HK-2 (cell line): ENCODE measurements at regions not wholly inside any gene's neighbourhood (a gene's known extent, or its start where the extent isn't known, plus 50 kb on each side); places are given as distances from the start of the nearest gene placed in this dataset.

Experiments
- DNase-seq: peaks from one replicate; pipeline ENCODE4 v3.0.0-alpha.2; 2018; ENCODE audit not compliant: unreplicated experiment

DNA sequence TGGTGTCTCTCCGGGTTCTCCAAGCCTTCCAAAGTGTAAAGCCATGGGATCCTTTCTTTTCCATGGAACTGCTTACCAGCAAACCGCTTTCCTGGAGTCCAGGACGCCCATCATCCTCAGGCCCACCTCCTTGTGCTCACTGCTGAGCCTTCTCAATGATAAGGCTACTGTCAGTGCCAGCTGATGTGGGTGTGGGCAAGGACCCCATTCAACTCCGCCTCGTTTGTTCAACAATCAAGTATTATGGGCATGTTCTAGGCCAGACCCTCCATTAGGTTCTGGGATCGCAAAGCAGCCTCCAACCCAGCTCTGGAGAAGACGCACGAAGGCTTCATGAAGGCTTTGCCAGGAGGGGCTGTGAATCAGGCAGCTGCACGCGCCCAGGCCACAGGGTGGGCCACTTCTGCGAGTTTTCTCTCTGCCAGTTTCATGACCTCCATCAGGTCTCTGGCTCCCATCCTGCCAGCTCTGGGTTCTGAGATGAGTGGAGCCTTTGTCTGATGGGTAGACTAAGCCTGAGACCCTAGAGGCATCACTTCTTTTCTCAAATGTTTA lies 177.1 kb downstream of the MRPL14 start:
- no peak for DNase-seq

DNA sequence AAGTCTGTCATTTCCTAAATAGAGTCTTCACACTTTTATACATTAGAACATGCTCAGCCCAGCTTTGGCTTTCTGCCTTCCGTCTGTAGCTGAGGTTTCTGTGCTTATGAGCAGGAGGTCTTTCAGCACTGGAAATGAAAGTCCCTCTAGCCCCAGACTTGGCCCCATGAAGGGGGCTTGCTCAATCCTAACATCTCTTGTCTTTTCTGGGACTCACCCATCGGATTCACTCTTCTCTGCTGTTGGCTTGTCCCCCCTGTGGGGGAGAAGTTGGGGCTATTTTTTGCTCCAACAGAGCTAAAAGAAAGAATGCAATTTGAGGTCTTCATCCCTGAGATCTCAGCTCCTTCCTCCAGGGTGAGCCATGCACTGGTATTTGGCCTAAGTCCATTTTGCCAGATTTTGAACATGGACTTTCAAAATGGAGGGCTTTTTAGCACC lies 177.7 kb downstream of the MRPL14 start:
- no peak for DNase-seq

GRCh38 chr6:43948527-43949485 lies 178.4 kb downstream of the MRPL14 start:
- DNase-seq: no peak

DNA sequence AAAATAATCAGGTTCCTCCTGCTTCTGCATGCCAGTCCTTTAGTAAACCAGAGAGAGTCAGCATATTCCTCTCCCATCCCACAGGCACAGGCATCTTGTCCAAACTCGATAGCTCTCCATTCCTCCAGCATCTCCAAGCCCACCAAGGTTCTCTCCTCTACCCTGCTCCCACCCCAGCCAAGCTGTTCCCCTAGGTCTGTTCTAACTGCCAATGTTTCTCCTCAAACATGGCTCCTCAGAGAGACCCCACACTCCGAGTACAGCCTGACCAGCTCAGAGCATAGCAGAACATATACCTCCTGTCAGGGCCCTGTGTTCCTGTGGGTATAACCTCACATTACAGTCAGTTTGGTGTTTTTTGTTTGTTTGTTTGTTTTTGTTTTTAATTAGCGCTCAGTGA lies 177.8 kb downstream of the VEGFA start:
- no peak for DNase-seq

- DNase-seq: no peak
Observed at GRCh38 chr6:43946641-43947363, 176.8 kb downstream of the VEGFA start.

GRCh38 chr6:43945768-43946080 lies 175.7 kb downstream of the VEGFA start:
- no peak for DNase-seq

DNA sequence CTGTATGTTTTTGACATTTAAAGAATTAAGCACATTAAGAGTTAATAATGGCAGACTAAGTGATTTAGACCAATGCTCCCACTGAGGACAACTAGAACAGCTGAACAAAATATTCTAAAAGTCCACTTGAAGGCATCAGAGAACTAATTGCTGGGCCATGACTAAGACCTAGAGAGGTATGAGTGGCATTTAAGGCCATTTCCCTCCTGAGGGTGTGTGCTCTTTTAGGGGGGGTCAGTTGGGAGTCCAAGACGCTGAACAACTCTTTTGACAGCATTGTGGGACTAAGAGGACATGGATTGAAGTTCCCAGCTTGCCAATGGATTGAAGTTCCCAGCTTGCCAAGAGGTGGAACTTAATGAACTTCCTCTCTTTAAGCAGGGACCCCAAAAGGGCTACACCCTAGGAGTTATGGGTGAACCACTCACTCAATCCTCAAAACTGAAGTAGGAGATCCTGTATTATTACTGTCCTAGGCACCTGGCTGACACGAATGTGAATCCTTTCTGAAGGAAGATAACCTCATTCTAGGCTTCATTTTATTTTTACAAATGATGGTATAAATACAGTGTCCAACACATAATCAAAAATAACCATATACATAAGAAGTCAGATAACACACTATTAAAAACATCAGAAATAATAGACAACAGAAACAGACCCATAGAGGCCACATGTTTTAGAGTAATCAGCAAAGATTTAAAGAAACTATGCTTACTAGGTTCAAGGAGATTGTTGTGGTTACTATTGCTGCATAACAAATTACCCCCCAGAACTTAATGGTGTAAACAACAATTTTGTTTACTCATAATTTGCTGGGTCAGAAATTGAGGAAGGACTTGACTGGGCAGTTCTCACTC lies 175.1 kb downstream of the VEGFA start:
- no peak for DNase-seq

- DNase-seq: no peak
Observed at GRCh38 chr6:43943781-43944250, 173.8 kb downstream of the VEGFA start.

DNA sequence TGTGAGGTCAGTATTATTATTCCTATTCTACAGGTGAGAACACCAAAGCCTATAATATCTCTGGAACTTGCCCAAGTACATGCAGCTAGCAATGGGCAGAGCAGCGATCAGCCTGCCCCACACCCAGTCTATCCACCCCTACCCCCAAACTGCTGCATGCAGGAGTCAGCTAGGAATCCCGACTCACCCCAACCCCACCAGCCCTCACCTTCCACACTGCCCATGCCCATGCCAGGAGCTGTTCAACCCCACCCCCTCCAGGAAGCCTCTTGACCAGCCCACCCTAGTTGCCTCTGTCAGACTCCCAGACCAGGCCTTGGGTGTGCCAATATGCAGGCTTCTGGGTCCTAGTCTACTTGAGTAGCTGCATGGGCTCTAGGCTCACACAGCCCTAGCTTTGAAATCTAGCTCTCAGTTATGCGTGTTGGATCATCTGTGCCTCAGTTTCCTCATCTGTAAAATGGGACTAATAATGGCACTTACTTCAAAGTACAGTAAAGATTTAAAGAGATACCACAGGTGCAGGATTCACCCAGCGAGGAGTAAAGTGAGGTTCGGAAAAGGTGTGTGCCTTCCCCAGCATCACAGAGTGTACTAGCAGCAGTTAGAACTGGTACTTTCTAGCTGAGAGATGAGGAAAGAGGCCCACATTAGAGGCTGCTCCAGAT lies 173.2 kb downstream of the VEGFA start:
- DNase-seq: no peak

- no peak for DNase-seq
Observed at GRCh38 chr6:43942616-43943015, 172.6 kb downstream of the VEGFA start.

GRCh38 chr6:43942011-43942442 lies 172.0 kb downstream of the VEGFA start:
- no peak for DNase-seq

DNA sequence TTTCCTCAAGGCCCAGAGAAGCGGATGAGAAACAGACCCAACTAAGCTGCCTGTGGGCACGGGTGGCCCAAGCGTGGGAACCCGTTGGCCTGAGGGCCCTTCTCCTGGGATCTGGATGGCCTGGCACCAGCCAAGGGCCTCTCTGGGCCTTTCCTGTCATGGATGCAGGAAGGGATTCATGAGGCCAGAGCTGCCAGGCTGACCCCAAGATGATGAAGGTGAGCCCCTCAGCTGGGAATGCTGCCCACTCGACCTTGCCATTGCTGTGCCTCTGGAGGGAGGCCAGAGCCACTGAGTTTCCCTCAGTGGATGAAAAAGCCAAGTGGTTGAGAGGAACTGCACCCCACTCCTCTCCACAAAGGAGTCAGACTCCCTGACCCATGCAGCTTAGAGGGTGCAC lies 171.2 kb downstream of the VEGFA start:
- DNase-seq: no peak

DNA sequence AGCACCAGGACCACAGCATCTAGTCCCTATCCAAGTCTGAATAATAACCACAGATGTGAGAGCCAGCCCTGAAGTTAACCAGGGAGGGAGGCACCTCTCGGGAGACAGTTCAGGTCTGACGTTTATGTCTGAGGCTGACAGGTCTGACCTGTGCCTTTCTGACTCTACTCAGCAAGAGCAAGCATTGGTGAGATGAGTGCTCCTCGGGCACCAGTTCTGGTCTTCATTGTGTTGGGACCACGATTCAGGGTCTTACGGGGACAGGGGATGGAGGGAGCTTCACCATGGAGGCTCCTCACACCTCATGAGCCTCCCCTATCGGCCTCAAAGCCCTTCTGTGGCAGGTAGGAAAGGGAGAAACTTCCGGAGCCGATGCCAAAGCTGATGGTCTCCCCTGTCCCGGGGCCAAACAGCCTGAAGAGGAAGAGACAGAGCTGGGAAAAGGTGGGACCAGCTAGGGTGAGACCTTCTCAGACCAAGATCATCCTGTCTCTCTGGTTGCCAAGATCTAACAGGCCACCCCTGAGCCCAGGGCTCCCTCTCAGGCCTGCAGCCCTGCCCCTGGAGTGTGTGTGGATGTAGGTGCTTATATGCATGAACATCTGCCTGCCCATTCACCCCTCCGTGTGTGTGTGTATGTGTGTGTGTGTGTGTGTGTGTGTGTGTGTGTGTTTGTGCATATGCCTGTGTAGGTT lies 170.5 kb downstream of the VEGFA start:
- DNase-seq: no peak

DNA sequence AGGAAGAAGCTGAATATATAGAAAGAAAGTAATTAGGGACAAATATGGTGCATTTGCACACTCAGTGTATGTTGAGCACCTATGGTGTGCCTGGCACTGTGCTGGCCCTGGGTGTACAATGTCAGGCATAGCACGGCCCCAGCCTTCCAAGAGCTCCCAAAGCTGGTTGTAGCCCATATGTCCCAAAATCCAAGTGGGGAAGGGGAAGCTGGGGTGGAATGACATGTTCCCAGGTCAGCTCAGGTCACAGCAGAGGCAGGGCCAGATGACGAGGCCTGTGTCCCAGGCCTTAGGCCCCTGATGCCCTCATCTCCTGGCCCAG lies 170.0 kb downstream of the VEGFA start:
- no peak for DNase-seq

- no peak for DNase-seq
Observed at GRCh38 chr6:43939281-43940070, 169.5 kb downstream of the VEGFA start.

DNA sequence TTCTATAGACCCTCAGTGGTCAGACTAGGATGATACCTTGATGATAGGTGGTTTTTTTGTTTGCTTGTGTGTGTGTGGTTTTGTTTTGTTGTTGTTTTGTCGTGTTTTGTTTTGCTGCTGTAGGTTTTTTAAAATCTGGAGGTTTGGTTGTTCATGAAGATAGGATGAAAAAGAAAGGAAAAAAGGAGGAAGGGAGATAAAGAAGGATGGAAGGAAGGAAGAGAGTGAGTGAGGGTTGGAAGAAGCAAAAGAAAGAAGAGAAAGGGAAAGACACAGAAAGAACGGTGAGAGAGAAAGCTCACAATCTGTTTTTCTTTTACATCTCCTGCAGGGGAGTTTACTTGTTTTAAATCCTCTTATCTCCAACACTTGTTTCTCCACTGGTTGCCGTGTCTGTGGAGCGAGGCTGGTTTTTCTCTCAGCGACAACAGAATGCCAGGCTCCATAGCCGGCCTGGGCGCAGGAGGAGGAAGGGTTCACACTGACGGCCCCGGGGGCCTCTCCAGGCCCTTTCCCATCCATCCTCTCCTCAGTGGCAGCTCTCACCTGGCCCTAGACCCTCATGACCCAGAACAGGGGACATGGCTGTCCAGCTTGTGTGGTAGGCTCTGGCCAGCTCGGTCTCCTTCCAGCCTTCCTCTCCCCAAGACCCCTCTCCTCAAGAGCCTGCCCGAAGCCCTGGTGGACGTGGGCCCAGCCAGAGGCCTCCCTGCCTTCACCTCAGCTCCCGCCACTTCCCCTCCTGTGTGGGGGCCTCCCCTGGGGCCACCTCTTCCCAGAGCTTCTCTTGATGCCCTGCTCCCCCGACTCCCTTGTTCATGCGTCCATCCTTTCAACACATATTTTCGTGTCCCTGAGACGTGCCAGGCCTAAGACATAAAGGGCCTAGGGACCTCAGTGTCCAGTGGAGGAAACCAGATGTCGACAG lies 168.4 kb downstream of the VEGFA start:
- no peak for DNase-seq

DNA sequence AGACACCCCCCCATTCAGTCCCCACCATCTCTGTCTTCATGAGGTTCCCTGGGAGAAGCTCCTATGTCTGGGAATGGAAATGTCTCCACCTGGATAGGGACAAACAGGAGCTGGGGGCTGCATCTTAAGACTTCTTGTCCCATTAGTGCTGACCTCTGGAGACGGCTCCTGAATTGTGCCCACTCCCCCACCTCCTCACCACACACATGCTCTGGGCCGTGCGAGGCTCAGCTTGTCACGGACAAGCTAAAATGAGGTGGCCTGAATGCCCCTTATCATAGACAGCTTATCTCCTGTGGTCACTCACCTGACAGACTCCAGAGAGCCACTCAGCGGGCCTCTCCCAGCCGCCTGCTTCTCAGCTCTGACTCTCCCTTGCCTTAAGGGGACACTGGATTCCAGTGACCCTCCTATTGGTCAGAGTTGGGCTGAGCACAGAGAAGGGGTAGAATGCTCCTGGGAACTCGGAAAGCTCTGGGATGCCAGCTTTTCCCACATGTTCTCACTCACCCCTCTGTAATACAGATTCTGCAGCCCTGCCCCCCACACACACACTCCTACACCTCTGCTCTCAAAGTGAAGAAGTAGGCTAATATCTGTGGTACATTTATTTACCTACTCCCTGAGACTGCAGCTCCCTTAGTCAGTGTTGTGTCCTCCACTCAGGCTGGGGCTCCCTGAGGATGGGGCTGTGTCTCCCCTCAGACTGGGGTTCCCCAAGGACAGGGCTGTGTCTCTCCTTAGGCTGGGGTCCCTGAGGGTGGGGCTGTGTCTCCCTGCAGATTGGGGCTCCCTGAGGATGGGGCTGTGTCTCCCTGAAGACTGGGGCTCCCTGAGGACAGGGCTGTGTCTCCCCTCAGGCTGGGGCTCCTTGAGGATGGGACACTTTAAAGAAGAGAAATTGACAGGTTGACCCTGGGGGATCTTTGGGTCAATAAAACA lies 167.5 kb downstream of the VEGFA start:
- DNase-seq: no peak

- DNase-seq: no peak
Observed at GRCh38 chr6:43936476-43936875, 166.5 kb downstream of the VEGFA start.
